Body of pancreas (tissue), 4 donors: ENCODE measurements at regions not wholly inside any gene's neighbourhood (a gene's known extent, or its start where the extent isn't known, plus 50 kb on each side); places are given as distances from the start of the nearest gene placed in this dataset.

ENCODE experiments used
- CTCF ChIP-seq, 7 experiments: fragments of 450-650 bp in 4 of 7; fragments of 200-600 bp in 3 of 7; sonication (generic) in 3 of 7; IDR thresholded peaks; one replicate each; pipeline ENCODE4 v1.5.1; 2016 to 2019; ENCODE audit warnings: antibody characterized with exemption in 7 of 7
- POLR2A ChIP-seq, 3 donors: fragments of 450-650 bp; IDR thresholded peaks; one replicate each; pipeline ENCODE4 v1.6.1; 2016; ENCODE audit warnings: antibody characterized with exemption in 3 of 3, mild to moderate bottlenecking in 2 of 3

- no peak for TF ChIP-seq CTCF (IDR thresholded peaks at IDR 0.05)
- TF ChIP-seq POLR2A (IDR thresholded peaks at IDR 0.05) = no peak
These were observed 549.0 kb upstream of the PKDCC start for GRCh38 chr2:41498781-41499180.
